ENCODE measurements at regions not wholly inside any gene's neighbourhood (a gene's known extent, or its start where the extent isn't known, plus 50 kb on each side); places are given as distances from the start of the nearest gene placed in this dataset.

DNA sequence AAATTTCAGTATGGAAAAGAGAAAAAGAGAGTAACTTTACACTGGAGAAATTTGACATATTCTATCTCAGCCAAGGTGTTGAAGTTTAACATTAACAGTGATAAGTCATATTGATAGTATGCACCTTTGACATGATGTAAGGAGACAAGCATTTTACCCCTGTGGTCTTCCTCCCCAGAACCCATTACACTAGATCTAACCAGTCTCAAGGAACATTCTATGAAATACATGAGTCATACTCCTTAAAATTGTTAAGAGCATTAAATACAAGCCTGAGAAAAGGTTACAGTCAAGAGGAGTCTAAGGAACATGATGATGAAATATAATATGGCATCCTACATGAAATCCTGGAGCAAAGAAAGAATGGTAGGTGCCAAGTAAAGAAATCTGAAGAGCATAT is 1151.3 kb upstream of the IGFBP7 start:
- TF ChIP-seq, protein P1, sequence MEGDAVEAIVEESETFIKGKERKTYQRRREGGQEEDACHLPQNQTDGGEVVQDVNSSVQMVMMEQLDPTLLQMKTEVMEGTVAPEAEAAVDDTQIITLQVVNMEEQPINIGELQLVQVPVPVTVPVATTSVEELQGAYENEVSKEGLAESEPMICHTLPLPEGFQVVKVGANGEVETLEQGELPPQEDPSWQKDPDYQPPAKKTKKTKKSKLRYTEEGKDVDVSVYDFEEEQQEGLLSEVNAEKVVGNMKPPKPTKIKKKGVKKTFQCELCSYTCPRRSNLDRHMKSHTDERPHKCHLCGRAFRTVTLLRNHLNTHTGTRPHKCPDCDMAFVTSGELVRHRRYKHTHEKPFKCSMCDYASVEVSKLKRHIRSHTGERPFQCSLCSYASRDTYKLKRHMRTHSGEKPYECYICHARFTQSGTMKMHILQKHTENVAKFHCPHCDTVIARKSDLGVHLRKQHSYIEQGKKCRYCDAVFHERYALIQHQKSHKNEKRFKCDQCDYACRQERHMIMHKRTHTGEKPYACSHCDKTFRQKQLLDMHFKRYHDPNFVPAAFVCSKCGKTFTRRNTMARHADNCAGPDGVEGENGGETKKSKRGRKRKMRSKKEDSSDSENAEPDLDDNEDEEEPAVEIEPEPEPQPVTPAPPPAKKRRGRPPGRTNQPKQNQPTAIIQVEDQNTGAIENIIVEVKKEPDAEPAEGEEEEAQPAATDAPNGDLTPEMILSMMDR (conservative IDR thresholded peaks at IDR 0.05; ENCODE audit: low read depth, low read length), result no peak
- TF ChIP-seq EZH2phosphoT487 (IDR thresholded peaks at IDR 0.05; ENCODE audit: borderline replicate concordance, low read length), result no peak

Data from PC-3 (cell line).